HG03039 (cell line): ENCODE measurements at regions not wholly inside any gene's neighbourhood (a gene's known extent, or its start where the extent isn't known, plus 50 kb on each side); places are given as distances from the start of the nearest gene placed in this dataset.

ENCODE experiments used
- ATAC-seq: cut with Tn5 transposase; IDR thresholded peaks from one replicate; pipeline ENCODE4 v1.9.1; 2021; ENCODE audit warnings: mild to moderate bottlenecking, moderate library complexity; ENCODE audit not compliant: unreplicated experiment

- ATAC-seq = no peak
These were observed 257.8 kb downstream of the COX7C start for GRCh38 chr5:86875539-86875938.

- no peak for ATAC-seq
These were observed 260.5 kb downstream of the COX7C start for GRCh38 chr5:86878250-86878649.

- no peak for ATAC-seq
These were observed 261.3 kb downstream of the COX7C start for GRCh38 chr5:86879086-86879485.

GRCh38 chr5:86880344-86880743 is 262.6 kb downstream of the COX7C start:
- ATAC-seq = peak; percentile 12

GRCh38 chr5:86880785-86881492 is 263.2 kb downstream of the COX7C start:
- ATAC-seq = peak; percentile 70

- ATAC-seq = no peak
These were observed 263.9 kb downstream of the COX7C start for GRCh38 chr5:86881493-86882090.

- no peak for ATAC-seq
These were observed 266.9 kb downstream of the COX7C start for GRCh38 chr5:86884608-86885007.

- ATAC-seq = no peak
These were observed 267.3 kb downstream of the COX7C start for GRCh38 chr5:86885011-86885410.

- ATAC-seq = no peak
These were observed 267.9 kb downstream of the COX7C start for GRCh38 chr5:86885489-86886230.

GRCh38 chr5:86890375-86890774 is 272.6 kb downstream of the COX7C start:
- no peak for ATAC-seq

- ATAC-seq = no peak
These were observed 276.3 kb downstream of the COX7C start for GRCh38 chr5:86894056-86894455.

GRCh38 chr5:86896916-86897315 is 279.2 kb downstream of the COX7C start:
- no peak for ATAC-seq

- no peak for ATAC-seq
These were observed 291.9 kb downstream of the COX7C start for GRCh38 chr5:86909418-86910295.

GRCh38 chr5:86917117-86917579 is 299.4 kb downstream of the COX7C start:
- ATAC-seq = no peak

GRCh38 chr5:86918246-86918645 is 300.5 kb downstream of the COX7C start:
- ATAC-seq = no peak

- ATAC-seq = no peak
These were observed 308.3 kb downstream of the COX7C start for GRCh38 chr5:86926033-86926432.

GRCh38 chr5:86929123-86929766 is 311.5 kb downstream of the COX7C start:
- no peak for ATAC-seq

- ATAC-seq = no peak
These were observed 315.9 kb upstream of the RASA1 start for GRCh38 chr5:86951761-86952160.

- ATAC-seq = no peak
These were observed 302.8 kb upstream of the RASA1 start for GRCh38 chr5:86964889-86965288.

GRCh38 chr5:86968301-86968753 is 299.4 kb upstream of the RASA1 start:
- ATAC-seq = no peak
